GM23338 (cell line): ENCODE measurements at regions not wholly inside any gene's neighbourhood (a gene's known extent, or its start where the extent isn't known, plus 50 kb on each side); places are given as distances from the start of the nearest gene placed in this dataset. TPM values are rescaled to one million over a fixed set of nuclear protein-coding genes. Genes with fewer than 3 reads are reported as not detected.

Source experiments
- small RNA-seq: library from RNA; depleted of rRNA; stranded (forward); fragments of <200 nt; gene quantifications from one replicate; pipeline ENCODE3, GENCODE V24; 2014; ENCODE audit warnings: low replicate concordance

Small RNA genes lying in the stretch of these regions (small RNA-seq; reads per million reads assigned to genes)
- gene AC023141.11 = not detected
- not detected for gene AC023141.12
- not detected for gene AC023141.8
